ENCODE measurements at regions not wholly inside any gene's neighbourhood (a gene's known extent, or its start where the extent isn't known, plus 50 kb on each side); places are given as distances from the start of the nearest gene placed in this dataset.

DNA sequence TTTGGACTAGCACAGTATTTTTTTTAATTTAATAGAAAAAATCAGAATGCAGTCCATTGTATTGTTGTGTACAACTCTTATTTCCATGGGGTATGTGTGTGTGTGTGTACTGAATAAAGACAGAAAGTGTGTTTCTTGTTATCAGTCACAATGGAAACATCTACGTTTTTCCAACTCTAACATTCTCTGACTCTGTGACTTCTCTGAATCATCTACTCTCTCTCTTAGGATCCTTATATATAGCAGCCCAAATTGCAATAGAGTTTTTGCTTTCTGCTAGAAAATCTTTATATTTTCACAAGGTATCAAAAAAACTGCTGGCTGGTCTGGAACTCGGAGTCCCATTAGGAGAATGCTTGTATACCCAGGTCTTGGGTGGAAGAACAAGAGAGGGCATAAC lies 138.9 kb upstream of the ARID2 start:
- TF ChIP-seq POLR2A (IDR thresholded peaks at IDR 0.05; ENCODE audit: low read depth, low read length) (no peak), POLR2AphosphoS5 (IDR thresholded peaks at IDR 0.05; ENCODE audit: insufficient read depth, low read depth, low read length) (no peak), EZH2 (IDR thresholded peaks at IDR 0.05; ENCODE audit: borderline replicate concordance, low read depth, low read length, severe bottlenecking) (no peak), GATA2 (IDR thresholded peaks at IDR 0.05; ENCODE audit: insufficient read depth, insufficient read length, low read depth, low read length) (no peak), MYC (IDR thresholded peaks at IDR 0.05; ENCODE audit: low read depth, low read length) (no peak), FOS (IDR thresholded peaks at IDR 0.05; ENCODE audit: borderline replicate concordance, insufficient read depth, low read length) (no peak), JUN (IDR thresholded peaks at IDR 0.05; ENCODE audit: borderline replicate concordance, insufficient read depth, insufficient read length, low read depth) (no peak)
- TF ChIP-seq, protein P1, sequence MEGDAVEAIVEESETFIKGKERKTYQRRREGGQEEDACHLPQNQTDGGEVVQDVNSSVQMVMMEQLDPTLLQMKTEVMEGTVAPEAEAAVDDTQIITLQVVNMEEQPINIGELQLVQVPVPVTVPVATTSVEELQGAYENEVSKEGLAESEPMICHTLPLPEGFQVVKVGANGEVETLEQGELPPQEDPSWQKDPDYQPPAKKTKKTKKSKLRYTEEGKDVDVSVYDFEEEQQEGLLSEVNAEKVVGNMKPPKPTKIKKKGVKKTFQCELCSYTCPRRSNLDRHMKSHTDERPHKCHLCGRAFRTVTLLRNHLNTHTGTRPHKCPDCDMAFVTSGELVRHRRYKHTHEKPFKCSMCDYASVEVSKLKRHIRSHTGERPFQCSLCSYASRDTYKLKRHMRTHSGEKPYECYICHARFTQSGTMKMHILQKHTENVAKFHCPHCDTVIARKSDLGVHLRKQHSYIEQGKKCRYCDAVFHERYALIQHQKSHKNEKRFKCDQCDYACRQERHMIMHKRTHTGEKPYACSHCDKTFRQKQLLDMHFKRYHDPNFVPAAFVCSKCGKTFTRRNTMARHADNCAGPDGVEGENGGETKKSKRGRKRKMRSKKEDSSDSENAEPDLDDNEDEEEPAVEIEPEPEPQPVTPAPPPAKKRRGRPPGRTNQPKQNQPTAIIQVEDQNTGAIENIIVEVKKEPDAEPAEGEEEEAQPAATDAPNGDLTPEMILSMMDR (IDR thresholded peaks at IDR 0.05; ENCODE audit: extremely low read depth in 1 of 2, insufficient read depth in 1 of 2, low read depth in 1 of 2, low read length in 2 of 2), result no peak
- TF ChIP-seq, protein P2, sequence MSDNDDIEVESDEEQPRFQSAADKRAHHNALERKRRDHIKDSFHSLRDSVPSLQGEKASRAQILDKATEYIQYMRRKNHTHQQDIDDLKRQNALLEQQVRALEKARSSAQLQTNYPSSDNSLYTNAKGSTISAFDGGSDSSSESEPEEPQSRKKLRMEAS (IDR thresholded peaks at IDR 0.05; ENCODE audit: insufficient read depth, insufficient read length), result no peak

Data from endothelial cell of umbilical vein (primary cell).